ENCODE measurements at regions not wholly inside any gene's neighbourhood (a gene's known extent, or its start where the extent isn't known, plus 50 kb on each side); places are given as distances from the start of the nearest gene placed in this dataset.

- ATAC-seq: no peak
- no peak for DNase-seq (ENCODE audit: missing footprints)
- intact Hi-C loops (cut with DNase I): no loop called here
Observed at GRCh38 chr12:126534942-126535341, 1469.7 kb downstream of the AACS start.

GRCh38 chr12:126535971-126536370, 1470.7 kb downstream of the AACS start:
- DNase-seq (ENCODE audit: missing footprints): no peak
- ATAC-seq: no peak
- intact Hi-C loops (cut with DNase I): no loop called here

- intact Hi-C loops (cut with DNase I): no loop called here
- no peak for DNase-seq (ENCODE audit: missing footprints)
- ATAC-seq: no peak
Observed at GRCh38 chr12:126537961-126538530, 1472.8 kb downstream of the AACS start.

- DNase-seq (ENCODE audit: missing footprints) (no peak), ATAC-seq (no peak)
Observed at GRCh38 chr12:126538888-126539287, 1473.7 kb downstream of the AACS start.

GRCh38 chr12:126545411-126545810, 1480.2 kb downstream of the AACS start:
- ATAC-seq (no peak), DNase-seq (ENCODE audit: missing footprints) (no peak)
- intact Hi-C loops (cut with DNase I): no loop called here

More at GRCh38 chr12:126538888-126539287, 1473.7 kb downstream of the AACS start:
- intact Hi-C loops (cut with DNase I): no loop called here

- intact Hi-C loops (cut with DNase I): no loop called here
- ATAC-seq (no peak), DNase-seq (ENCODE audit: missing footprints) (no peak)
Observed at GRCh38 chr12:126547905-126548304, 1482.7 kb downstream of the AACS start.

- no peak for DNase-seq (ENCODE audit: missing footprints)
- intact Hi-C loops (cut with DNase I): no loop called here
- ATAC-seq: no peak
Observed at GRCh38 chr12:126551869-126552268, 1486.6 kb downstream of the AACS start.

- DNase-seq (ENCODE audit: missing footprints) (no peak), ATAC-seq (no peak)
- intact Hi-C loops (cut with DNase I): no loop called here
Observed at GRCh38 chr12:126554625-126555024, 1489.4 kb downstream of the AACS start.

GRCh38 chr12:126557659-126558058, 1492.4 kb downstream of the AACS start:
- no peak for DNase-seq (ENCODE audit: missing footprints)
- ATAC-seq: no peak
- intact Hi-C loops (cut with DNase I): no loop called here

GRCh38 chr12:126558219-126558618, 1493.0 kb downstream of the AACS start:
- DNase-seq (ENCODE audit: missing footprints): no peak
- ATAC-seq: no peak
- intact Hi-C loops (cut with DNase I): no loop called here

- DNase-seq (ENCODE audit: missing footprints): no peak
- intact Hi-C loops (cut with DNase I): no loop called here
- ATAC-seq: no peak
Observed at GRCh38 chr12:126558810-126559209, 1493.6 kb downstream of the AACS start.

- intact Hi-C loops (cut with DNase I): no loop called here
- DNase-seq (ENCODE audit: missing footprints): no peak
- ATAC-seq: no peak
Observed at GRCh38 chr12:126567016-126567415, 1501.8 kb downstream of the AACS start.

GRCh38 chr12:126569706-126570105, 1504.5 kb downstream of the AACS start:
- ATAC-seq: no peak
- intact Hi-C loops (cut with DNase I): no loop called here
- DNase-seq (ENCODE audit: missing footprints): no peak

- intact Hi-C loops (cut with DNase I): no loop called here
- ATAC-seq: no peak
- DNase-seq (ENCODE audit: missing footprints): no peak
Observed at GRCh38 chr12:126570566-126570965, 1505.3 kb downstream of the AACS start.

- intact Hi-C loops (cut with DNase I): no loop called here
- ATAC-seq: no peak
- DNase-seq (ENCODE audit: missing footprints): no peak
Observed at GRCh38 chr12:126572170-126572569, 1506.9 kb downstream of the AACS start.

GRCh38 chr12:126581655-126582054, 1516.4 kb downstream of the AACS start:
- no peak for DNase-seq (ENCODE audit: missing footprints)
- ATAC-seq: no peak
- intact Hi-C loops (cut with DNase I): no loop called here

GRCh38 chr12:126582231-126582630, 1517.0 kb downstream of the AACS start:
- no peak for ATAC-seq
- DNase-seq (ENCODE audit: missing footprints): no peak
- intact Hi-C loops (cut with DNase I): no loop called here

GRCh38 chr12:126588586-126589249, 1523.5 kb downstream of the AACS start:
- intact Hi-C loops (cut with DNase I): no loop called here
- no peak for ATAC-seq
- no peak for DNase-seq (ENCODE audit: missing footprints)

GRCh38 chr12:126591533-126591932, 1526.3 kb downstream of the AACS start:
- no peak for ATAC-seq
- intact Hi-C loops (cut with DNase I): no loop called here
- no peak for DNase-seq (ENCODE audit: missing footprints)

- ATAC-seq (no peak), DNase-seq (ENCODE audit: missing footprints) (no peak)
- intact Hi-C loops (cut with DNase I): no loop called here
Observed at GRCh38 chr12:126601184-126602170, 1536.2 kb downstream of the AACS start.
